Loucy (cell line): ENCODE measurements at regions not wholly inside any gene's neighbourhood (a gene's known extent, or its start where the extent isn't known, plus 50 kb on each side); places are given as distances from the start of the nearest gene placed in this dataset.

Experiments used
- EZH2phosphoT487 ChIP-seq: fragments of 200-600 bp; IDR thresholded peaks from 2 replicates; pipeline ENCODE4 v1.6.1; 2018; ENCODE audit warnings: antibody characterized with exemption, mild to moderate bottlenecking, moderate library complexity, borderline replicate concordance
- TF ChIP-seq, protein P1 (sequence below): fragments of 200-600 bp; sonication (generic); conservative IDR thresholded peaks from 2 replicates; pipeline ENCODE4 v1.5.1; 2014; ENCODE audit warnings: mild to moderate bottlenecking, antibody characterized with exemption, low read length

DNA sequence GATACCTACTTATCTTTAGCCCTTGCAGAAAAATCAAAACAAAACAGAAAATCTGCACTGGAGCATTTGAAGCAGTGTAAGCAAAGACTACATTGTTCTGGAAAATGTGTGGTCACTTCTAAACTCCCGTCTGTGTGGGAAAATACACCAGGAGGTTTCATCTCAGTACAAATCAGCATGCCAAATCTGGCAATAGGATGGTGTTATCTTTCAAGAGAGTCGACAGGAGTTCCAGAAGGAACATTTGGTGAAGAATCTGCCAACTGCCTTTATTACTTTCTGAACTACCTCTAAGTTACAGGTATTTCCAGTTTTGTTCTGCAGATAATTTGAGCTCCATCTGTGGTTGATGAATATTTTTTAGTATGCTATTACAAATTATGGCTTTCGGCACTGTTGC is 1348.0 kb downstream of the RAPGEF2 start:
- TF ChIP-seq, protein P1, sequence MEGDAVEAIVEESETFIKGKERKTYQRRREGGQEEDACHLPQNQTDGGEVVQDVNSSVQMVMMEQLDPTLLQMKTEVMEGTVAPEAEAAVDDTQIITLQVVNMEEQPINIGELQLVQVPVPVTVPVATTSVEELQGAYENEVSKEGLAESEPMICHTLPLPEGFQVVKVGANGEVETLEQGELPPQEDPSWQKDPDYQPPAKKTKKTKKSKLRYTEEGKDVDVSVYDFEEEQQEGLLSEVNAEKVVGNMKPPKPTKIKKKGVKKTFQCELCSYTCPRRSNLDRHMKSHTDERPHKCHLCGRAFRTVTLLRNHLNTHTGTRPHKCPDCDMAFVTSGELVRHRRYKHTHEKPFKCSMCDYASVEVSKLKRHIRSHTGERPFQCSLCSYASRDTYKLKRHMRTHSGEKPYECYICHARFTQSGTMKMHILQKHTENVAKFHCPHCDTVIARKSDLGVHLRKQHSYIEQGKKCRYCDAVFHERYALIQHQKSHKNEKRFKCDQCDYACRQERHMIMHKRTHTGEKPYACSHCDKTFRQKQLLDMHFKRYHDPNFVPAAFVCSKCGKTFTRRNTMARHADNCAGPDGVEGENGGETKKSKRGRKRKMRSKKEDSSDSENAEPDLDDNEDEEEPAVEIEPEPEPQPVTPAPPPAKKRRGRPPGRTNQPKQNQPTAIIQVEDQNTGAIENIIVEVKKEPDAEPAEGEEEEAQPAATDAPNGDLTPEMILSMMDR: no peak
- no peak for TF ChIP-seq EZH2phosphoT487
